ENCODE measurements at regions not wholly inside any gene's neighbourhood (a gene's known extent, or its start where the extent isn't known, plus 50 kb on each side); places are given as distances from the start of the nearest gene placed in this dataset.

DNA sequence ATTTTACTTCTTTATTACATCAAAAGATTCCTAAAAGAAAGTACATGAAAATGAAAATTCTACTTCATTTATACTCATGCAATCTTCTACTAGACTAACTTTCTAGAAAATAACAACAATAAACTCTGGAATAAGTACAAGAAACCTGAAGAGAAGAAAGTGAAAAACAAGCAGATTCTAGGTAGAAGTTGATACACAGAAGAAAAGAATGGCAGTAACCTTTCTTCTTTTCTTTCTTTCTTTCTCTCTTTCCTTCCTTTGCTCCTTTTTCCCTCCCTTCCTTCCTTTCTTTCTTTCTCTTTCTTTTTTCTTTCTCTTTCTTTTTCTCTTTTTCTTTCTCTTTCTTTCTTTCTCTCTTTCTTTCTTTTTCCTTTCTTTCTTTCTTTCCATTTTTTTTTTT, 541.7 kb upstream of the ANKRD30A start:
- TF ChIP-seq CTCF (IDR thresholded peaks at IDR 0.05; ENCODE audit: unreplicated experiment): no peak
- H3K4me3 Mint-ChIP-seq (ENCODE audit: unreplicated experiment): no peak overlapping the region
- no peak overlapping the region for H3K27ac Mint-ChIP-seq (ENCODE audit: unreplicated experiment)
- H3K4me1 Mint-ChIP-seq (ENCODE audit: unreplicated experiment): peaks cover 8% of the 10 kb centered on the region
- H3K36me3 Mint-ChIP-seq (ENCODE audit: low read depth, unreplicated experiment): peaks cover 12% of the 10 kb centered on the region
- peaks cover 1% of the 10 kb centered on the region for H3K27me3 Mint-ChIP-seq (ENCODE audit: unreplicated experiment)
- H3K9me3 Mint-ChIP-seq (ENCODE audit: unreplicated experiment): no peaks in the 10 kb centered on the region
- DNase-seq (ENCODE audit: low spot score): no peak

DNA sequence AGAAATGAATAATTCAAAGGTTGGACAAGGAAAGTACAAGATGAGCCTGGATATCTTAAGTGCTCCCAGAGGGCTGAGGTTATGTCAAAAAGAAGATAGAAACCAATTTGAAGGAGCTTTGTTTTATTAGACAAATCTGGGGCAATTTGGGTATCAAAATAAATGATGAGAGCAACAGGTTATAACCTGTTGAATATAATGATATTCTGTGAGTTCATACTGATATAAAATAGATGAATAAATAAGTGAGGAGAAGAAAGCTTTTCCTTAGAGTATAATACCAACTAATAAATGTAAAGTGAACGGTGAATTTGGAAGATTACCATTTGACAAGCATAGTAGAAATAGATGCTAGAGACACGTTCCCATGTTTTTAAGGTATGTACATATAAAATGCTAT, 544.2 kb upstream of the ANKRD30A start:
- no peak for TF ChIP-seq CTCF (IDR thresholded peaks at IDR 0.05; ENCODE audit: unreplicated experiment)
- H3K4me3 Mint-ChIP-seq (ENCODE audit: unreplicated experiment): no peak overlapping the region
- no peaks in the 10 kb centered on the region for H3K9me3 Mint-ChIP-seq (ENCODE audit: unreplicated experiment)
- H3K36me3 Mint-ChIP-seq (ENCODE audit: low read depth, unreplicated experiment): peaks cover 12% of the 10 kb centered on the region
- DNase-seq (ENCODE audit: low spot score): no peak
- H3K27me3 Mint-ChIP-seq (ENCODE audit: unreplicated experiment): peaks cover 1% of the 10 kb centered on the region
- peaks cover 8% of the 10 kb centered on the region for H3K4me1 Mint-ChIP-seq (ENCODE audit: unreplicated experiment)
- no peak overlapping the region for H3K27ac Mint-ChIP-seq (ENCODE audit: unreplicated experiment)

- H3K36me3 Mint-ChIP-seq (ENCODE audit: low read depth, unreplicated experiment): peaks cover 12% of the 10 kb centered on the region
- TF ChIP-seq CTCF (IDR thresholded peaks at IDR 0.05; ENCODE audit: unreplicated experiment): no peak
- no peaks in the 10 kb centered on the region for H3K9me3 Mint-ChIP-seq (ENCODE audit: unreplicated experiment)
- H3K4me3 Mint-ChIP-seq (ENCODE audit: unreplicated experiment): no peak overlapping the region
- H3K4me1 Mint-ChIP-seq (ENCODE audit: unreplicated experiment): peaks cover 19% of the 10 kb centered on the region
- peaks cover 1% of the 10 kb centered on the region for H3K27me3 Mint-ChIP-seq (ENCODE audit: unreplicated experiment)
- H3K27ac Mint-ChIP-seq (ENCODE audit: unreplicated experiment): no peak overlapping the region
- no peak for DNase-seq (ENCODE audit: low spot score)
These were observed 547.1 kb upstream of the ANKRD30A start for GRCh38 chr10:36578306-36578705.

GRCh38 chr10:36577126-36577525, 548.3 kb upstream of the ANKRD30A start:
- Mint-ChIP-seq H3K4me3 (ENCODE audit: unreplicated experiment) (no peak overlapping the region), H3K4me1 (ENCODE audit: unreplicated experiment) (peaks cover 24% of the 10 kb centered on the region), H3K36me3 (ENCODE audit: low read depth, unreplicated experiment) (peaks cover 12% of the 10 kb centered on the region), H3K27ac (ENCODE audit: unreplicated experiment) (no peak overlapping the region), H3K9me3 (ENCODE audit: unreplicated experiment) (no peaks in the 10 kb centered on the region), H3K27me3 (ENCODE audit: unreplicated experiment) (peaks cover 1% of the 10 kb centered on the region)
- no peak for DNase-seq (ENCODE audit: low spot score)
- TF ChIP-seq CTCF (IDR thresholded peaks at IDR 0.05; ENCODE audit: unreplicated experiment): no peak

DNA sequence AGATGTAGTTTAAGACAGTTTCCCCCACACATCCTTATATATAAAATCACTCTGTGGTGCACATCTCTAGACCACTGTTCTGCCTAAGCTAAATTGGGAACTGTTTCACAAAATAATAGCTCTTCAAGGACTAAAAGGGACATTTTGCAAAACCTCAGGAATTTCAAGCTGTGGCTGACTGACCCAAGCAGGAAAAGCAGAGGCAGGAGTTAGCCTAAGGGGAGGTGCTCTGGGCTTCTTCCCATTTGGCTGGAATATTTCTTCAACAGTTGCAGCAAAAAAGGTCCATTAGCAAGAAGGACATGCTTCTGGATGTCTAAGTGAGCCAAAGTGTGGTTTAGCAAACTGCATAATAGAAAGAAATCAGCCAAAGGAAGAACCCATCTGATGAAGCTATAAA, 551.2 kb upstream of the ANKRD30A start:
- H3K27ac Mint-ChIP-seq (ENCODE audit: unreplicated experiment): no peak overlapping the region

More for the DNA sequence above, 551.2 kb upstream of the ANKRD30A start:
- Mint-ChIP-seq H3K27me3 (ENCODE audit: unreplicated experiment) (peaks cover 1% of the 10 kb centered on the region), H3K36me3 (ENCODE audit: low read depth, unreplicated experiment) (no peaks in the 10 kb centered on the region), H3K9me3 (ENCODE audit: unreplicated experiment) (no peaks in the 10 kb centered on the region), H3K4me3 (ENCODE audit: unreplicated experiment) (no peak overlapping the region), H3K4me1 (ENCODE audit: unreplicated experiment) (peaks cover 16% of the 10 kb centered on the region)
- DNase-seq (ENCODE audit: low spot score): no peak
- no peak for TF ChIP-seq CTCF (IDR thresholded peaks at IDR 0.05; ENCODE audit: unreplicated experiment)

Measured in endothelial cell (in vitro differentiated cells).